ENCODE measurements at regions not wholly inside any gene's neighbourhood (a gene's known extent, or its start where the extent isn't known, plus 50 kb on each side); places are given as distances from the start of the nearest gene placed in this dataset.

- no peak for DNase-seq
Observed at GRCh38 chr6:23045280-23045679, 475.9 kb downstream of the HDGFL1 start.

DNA sequence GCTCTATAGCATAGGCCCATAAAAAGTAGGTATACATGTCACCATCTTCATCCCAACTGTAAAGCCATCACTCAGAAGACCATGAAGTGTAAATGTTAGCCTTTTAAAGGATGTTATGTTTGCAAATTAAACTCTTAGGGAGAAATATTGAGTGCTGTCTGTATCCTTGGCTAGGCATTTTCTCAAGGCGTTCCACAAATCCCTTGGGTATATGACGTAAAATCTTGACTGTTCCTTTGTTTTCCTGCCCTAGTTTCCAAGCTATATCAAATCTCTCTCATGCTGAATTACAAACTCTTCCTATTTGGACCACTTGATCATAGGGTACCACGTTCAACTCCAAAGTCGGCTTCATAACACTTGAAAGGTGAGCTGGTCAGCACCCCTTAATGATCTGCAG, 486.2 kb downstream of the HDGFL1 start:
- DNase-seq, result no peak

- no peak for DNase-seq
Observed at GRCh38 chr6:23073821-23074220, 504.5 kb downstream of the HDGFL1 start.

- DNase-seq, result no peak
Observed at GRCh38 chr6:23077772-23078171, 508.4 kb downstream of the HDGFL1 start.

DNA sequence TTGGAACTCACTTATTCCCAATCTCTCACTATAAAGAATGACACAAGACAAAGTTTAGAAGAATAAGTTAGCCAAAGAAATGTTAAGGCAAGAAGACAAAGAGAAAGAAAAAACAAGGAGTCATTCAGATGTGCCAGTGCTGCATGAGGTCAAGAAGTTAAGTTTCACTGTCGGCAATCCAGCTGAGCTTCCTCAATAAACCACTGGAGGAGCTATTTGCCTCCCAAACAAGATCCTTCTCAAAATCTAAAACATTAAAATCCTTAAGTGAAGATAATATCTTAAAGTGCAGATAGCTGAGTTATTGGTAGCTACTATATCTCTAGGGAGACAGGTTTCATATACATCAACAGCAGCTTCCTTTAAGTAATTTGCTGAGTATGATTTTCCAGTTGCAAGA, 512.3 kb downstream of the HDGFL1 start:
- no peak for DNase-seq

DNA sequence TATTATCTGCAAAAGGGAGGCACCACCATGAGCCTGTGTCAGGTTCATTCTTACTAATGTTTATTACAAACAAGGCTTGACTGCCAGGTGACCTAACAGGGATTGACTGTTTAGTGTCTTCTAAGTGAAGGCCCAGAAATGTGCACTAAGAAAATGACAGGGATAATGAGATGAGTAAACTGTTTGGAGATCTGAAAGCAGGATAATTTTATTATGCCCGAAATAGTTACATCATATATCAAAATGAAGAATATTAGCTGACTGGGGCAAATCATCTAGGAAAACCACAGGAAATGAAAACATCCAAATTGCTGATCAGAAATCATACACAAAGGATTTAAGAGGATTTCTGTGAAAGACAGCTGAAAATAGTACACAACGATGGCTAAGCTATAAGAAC, 516.7 kb downstream of the HDGFL1 start:
- no peak for DNase-seq

- no peak for DNase-seq
Observed at GRCh38 chr6:23087471-23087870, 518.1 kb downstream of the HDGFL1 start.

- DNase-seq, result no peak
Observed at GRCh38 chr6:23088761-23089160, 519.4 kb downstream of the HDGFL1 start.

DNA sequence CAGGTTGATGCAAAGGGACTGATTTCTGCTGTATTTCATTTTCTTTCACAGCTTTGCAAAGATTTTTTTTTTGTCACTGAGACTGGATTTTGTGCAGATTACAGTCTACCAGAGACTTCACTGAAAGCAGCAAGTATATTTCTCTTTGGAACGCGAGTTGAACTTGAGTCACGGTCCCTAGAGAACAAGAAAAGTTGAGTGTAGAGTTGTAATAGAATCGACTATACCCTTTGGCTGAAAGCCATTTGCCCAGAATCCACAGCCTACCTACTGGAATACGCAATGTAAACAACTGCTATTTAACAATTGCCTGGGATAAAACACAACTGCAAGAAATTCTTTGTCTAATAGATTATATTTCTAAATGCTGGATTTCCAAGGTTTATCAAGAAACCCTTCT, 520.6 kb downstream of the HDGFL1 start:
- no peak for DNase-seq

DNA sequence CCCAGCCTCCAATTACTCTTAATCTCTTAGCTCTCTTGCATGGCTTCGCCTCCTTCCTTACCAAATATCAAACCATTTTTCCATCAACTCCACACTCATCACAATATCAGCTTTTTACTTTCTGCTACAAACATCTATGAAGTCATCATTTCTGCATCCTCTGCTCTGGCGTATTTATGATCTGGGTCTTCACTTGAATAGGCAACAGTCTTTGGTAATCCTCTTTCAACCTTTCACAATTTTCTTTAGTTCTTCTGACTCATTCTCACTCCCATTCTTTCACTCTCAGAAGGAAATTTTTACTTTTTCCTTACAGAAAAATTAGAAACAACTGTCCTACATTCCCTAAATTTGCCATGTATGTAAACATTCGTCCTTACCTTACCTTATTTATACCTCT, 522.4 kb downstream of the HDGFL1 start:
- no peak for DNase-seq

DNA sequence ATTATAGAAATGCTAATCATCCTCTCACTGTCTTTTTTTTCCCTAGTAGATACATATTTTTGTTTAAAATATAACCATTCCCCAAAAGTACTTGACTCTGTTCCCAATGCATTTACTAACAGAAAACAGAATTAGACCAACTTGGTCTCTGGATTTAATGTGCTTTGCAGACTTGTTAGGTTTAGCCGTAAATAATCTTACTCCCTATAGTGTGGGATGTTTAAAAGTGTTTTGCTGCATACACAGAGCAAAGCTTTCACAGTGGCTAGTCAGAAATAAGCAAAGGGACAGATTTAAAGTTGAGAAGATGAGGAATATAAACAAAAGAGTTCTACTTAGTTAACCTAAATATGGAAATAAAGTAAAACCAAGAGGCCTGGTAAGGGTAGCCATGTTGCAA, 527.5 kb downstream of the HDGFL1 start:
- DNase-seq, result no peak

- no peak for DNase-seq
Observed at GRCh38 chr6:23097566-23097965, 528.2 kb downstream of the HDGFL1 start.

DNA sequence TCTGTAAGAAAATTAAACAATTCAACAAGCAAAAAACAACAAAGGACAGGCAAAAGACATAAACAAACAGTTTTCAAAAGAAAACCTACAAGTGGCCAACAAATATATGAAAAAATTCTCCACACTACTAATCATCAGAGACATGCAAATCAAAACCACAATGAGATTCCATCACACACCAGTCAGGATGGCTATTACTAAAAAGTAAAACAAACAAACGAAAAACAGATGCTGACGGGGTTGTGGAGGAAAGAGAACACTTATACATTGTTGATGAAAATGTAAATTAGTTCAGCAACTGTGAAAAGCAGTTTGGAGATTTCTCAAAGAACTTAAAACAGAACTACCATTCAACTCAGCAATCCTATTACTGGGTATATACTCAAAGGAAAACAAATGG, 537.6 kb downstream of the HDGFL1 start:
- no peak for DNase-seq

GRCh38 chr6:23111984-23112383, 542.6 kb downstream of the HDGFL1 start:
- DNase-seq, result no peak

DNA sequence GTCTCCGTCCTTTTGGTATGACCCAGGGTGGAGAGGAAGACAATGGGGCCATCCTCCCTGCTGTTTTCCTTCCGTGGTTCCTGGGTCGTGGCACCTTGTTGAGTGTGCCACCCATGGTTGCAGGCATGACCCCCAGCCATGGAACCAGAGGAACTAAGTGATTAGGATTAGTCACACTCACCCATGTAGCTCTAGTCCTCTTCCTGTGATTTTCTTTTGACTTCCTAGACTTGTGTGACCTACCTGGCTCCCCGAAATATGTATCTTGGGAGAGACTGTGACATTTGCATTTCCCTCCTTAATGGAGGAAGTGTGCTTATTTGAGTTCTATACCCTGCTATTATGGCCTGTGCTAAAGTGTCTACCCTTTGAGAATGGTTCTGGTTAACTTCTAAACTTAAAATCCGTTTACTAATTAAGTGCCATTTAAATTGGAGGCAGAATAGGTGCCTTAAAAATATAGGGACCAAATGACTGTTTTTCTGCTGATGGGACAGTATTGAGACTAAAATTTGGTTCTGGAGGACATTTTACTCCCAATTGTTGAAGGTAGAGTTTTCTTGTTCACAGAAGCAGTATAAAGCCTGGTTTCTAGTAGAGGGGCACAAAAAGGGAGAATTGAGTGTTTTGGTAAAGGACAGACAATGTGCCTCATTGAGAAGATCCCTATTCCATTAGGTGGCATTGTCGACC, 545.6 kb downstream of the HDGFL1 start:
- no peak for DNase-seq

DNA sequence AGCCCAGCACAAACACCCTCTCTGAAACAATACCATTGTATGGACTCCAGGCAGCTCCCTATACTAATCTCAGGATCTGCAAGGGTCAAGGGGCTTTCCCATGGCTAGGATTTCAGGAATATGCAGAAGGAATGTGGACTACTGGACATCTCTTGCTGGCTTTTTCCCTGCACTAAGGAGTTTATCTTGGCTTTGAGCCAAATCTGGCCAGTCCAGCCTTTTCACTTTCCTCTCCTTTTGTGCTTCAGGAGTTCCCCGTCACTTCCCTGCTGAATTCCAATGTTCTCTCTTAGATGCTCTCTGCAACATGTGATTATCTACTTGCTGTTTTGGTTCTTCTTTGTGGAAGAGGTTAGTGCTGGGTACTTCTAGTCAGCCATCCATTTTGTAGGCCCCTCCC, 568.2 kb downstream of the HDGFL1 start:
- DNase-seq, result no peak

- DNase-seq, result no peak
Observed at GRCh38 chr6:23140871-23141270, 571.5 kb downstream of the HDGFL1 start.

- DNase-seq, result no peak
Observed at GRCh38 chr6:23145781-23146180, 576.4 kb downstream of the HDGFL1 start.

GRCh38 chr6:23154159-23154558, 584.8 kb downstream of the HDGFL1 start:
- no peak for DNase-seq

DNA sequence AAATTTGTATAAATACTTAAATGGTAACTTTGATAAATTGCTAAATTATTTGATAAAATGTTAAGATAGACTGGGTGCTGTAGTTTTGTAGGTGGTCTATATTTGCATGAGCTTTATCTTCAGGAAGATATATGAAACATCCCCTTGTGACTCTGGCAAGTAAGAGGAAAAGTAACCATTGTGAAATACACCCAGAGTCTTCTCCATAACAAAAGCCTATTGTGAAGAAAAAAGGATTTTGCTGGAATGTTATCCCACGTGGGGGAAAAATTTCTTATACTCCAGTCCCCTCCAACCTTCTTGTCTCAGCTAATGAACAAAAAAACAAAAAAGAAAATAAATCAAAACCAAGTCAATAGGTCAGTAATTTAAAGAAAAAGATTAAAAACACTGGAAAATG, 600.7 kb downstream of the HDGFL1 start:
- no peak for DNase-seq

GRCh38 chr6:23173234-23173633, 603.9 kb downstream of the HDGFL1 start:
- no peak for DNase-seq

DNA sequence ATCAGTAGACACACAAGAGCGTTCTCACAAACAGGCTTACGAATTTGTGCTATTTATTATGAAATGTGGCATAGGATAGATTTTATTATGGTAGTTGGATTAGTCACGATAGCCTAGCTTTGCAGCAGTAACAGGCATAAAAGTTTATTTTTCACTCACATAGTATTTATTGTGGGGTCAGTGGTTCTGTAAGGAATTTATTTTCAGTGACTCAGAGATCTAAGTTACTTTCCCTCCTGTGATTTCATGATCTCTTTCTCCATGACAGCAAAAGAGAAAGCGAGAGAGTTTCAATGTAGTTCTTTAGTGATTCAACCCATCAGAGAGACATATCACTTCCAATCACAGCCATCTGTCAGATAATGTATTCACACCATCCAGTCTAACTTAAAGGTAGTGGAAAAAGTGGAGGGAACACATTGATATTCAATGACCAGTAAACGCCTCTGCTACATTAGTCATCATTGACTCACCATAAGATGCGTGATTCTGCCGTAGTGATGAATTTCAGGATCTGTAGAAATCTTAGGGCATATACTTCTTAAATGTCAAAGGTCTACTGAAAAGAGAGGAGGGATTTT, 605.5 kb downstream of the HDGFL1 start:
- DNase-seq, result no peak

- DNase-seq, result no peak
Observed at GRCh38 chr6:23175391-23175790, 606.0 kb downstream of the HDGFL1 start.

DNA sequence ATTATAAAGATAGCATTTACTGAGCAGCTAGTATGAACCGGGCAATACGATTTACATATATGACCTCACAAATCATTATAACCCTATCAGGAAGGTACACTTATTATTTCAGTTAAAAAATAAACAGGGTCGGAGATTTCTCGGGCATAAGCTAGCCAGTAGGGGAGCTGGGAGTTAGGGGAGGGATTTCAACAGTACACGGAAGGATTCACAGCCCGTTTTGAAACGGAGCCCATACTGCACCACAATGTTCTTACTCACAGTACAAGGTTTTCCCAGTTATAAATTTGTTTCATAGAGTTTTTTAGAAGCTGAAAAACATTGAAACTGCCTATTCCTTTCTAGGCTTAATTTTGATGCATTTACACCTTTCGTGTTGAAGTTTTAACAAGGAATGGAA, 607.1 kb downstream of the HDGFL1 start:
- DNase-seq, result no peak

GRCh38 chr6:23176883-23177282, 607.5 kb downstream of the HDGFL1 start:
- no peak for DNase-seq

Measured in NCI-H1694 treated with DMSO at 0.1 percent for 48 hours (cell line).